ENCODE measurements at regions not wholly inside any gene's neighbourhood (a gene's known extent, or its start where the extent isn't known, plus 50 kb on each side); places are given as distances from the start of the nearest gene placed in this dataset.

- no peak for DNase-seq (ENCODE audit: low spot score)
- H3K9me3 Mint-ChIP-seq (ENCODE audit: low read depth) = peaks cover 18% of the 10 kb centered on the region
- no peaks in the 10 kb centered on the region for H3K27me3 Mint-ChIP-seq (ENCODE audit: low read depth)
- no peak overlapping the region for H3K4me3 Mint-ChIP-seq (ENCODE audit: unreplicated experiment)
- peaks cover 8% of the 10 kb centered on the region for H3K36me3 Mint-ChIP-seq (ENCODE audit: low read depth)
- no peak overlapping the region for H3K27ac Mint-ChIP-seq (ENCODE audit: unreplicated experiment)
- no peaks in the 10 kb centered on the region for H3K4me1 Mint-ChIP-seq (ENCODE audit: low read depth)
- no peak for TF ChIP-seq CTCF (IDR thresholded peaks at IDR 0.05)
Observed at GRCh38 chr10:4176500-4177281, 391.7 kb upstream of the KLF6 start.

- no peaks in the 10 kb centered on the region for H3K4me1 Mint-ChIP-seq (ENCODE audit: low read depth)
- peak; percentile 21 for TF ChIP-seq CTCF (IDR thresholded peaks at IDR 0.05)
- H3K27me3 Mint-ChIP-seq (ENCODE audit: low read depth) = no peaks in the 10 kb centered on the region
- no peak overlapping the region for H3K4me3 Mint-ChIP-seq (ENCODE audit: unreplicated experiment)
- no peak for DNase-seq (ENCODE audit: low spot score)
- no peak overlapping the region for H3K27ac Mint-ChIP-seq (ENCODE audit: unreplicated experiment)
- peaks cover 18% of the 10 kb centered on the region for H3K9me3 Mint-ChIP-seq (ENCODE audit: low read depth)
- H3K36me3 Mint-ChIP-seq (ENCODE audit: low read depth) = peaks cover 6% of the 10 kb centered on the region
Observed at GRCh38 chr10:4174197-4174596, 389.2 kb upstream of the KLF6 start.

- Mint-ChIP-seq H3K27ac (ENCODE audit: unreplicated experiment) (no peak overlapping the region), H3K4me1 (ENCODE audit: low read depth) (no peaks in the 10 kb centered on the region), H3K4me3 (ENCODE audit: unreplicated experiment) (no peak overlapping the region), H3K36me3 (ENCODE audit: low read depth) (peaks cover 8% of the 10 kb centered on the region), H3K27me3 (ENCODE audit: low read depth) (no peaks in the 10 kb centered on the region), H3K9me3 (ENCODE audit: low read depth) (peaks cover 18% of the 10 kb centered on the region)
- TF ChIP-seq CTCF (IDR thresholded peaks at IDR 0.05) = no peak
- DNase-seq (ENCODE audit: low spot score) = no peak
Observed at GRCh38 chr10:4170633-4171314, 385.8 kb upstream of the KLF6 start.

- H3K27me3 Mint-ChIP-seq (ENCODE audit: low read depth) = no peaks in the 10 kb centered on the region
- DNase-seq (ENCODE audit: low spot score) = no peak
- peaks cover 18% of the 10 kb centered on the region for H3K9me3 Mint-ChIP-seq (ENCODE audit: low read depth)
- no peaks in the 10 kb centered on the region for H3K4me1 Mint-ChIP-seq (ENCODE audit: low read depth)
- no peak for TF ChIP-seq CTCF (IDR thresholded peaks at IDR 0.05)
- peaks cover 8% of the 10 kb centered on the region for H3K36me3 Mint-ChIP-seq (ENCODE audit: low read depth)
- no peak overlapping the region for H3K4me3 Mint-ChIP-seq (ENCODE audit: unreplicated experiment)
- no peak overlapping the region for H3K27ac Mint-ChIP-seq (ENCODE audit: unreplicated experiment)
Observed at GRCh38 chr10:4170181-4170580, 385.2 kb upstream of the KLF6 start.

GRCh38 chr10:4169448-4169847, 384.4 kb upstream of the KLF6 start:
- DNase-seq (ENCODE audit: low spot score) = no peak
- Mint-ChIP-seq H3K4me3 (ENCODE audit: unreplicated experiment) (no peak overlapping the region), H3K27ac (ENCODE audit: unreplicated experiment) (no peak overlapping the region), H3K4me1 (ENCODE audit: low read depth) (no peaks in the 10 kb centered on the region), H3K9me3 (ENCODE audit: low read depth) (peaks cover 18% of the 10 kb centered on the region), H3K36me3 (ENCODE audit: low read depth) (peaks cover 8% of the 10 kb centered on the region), H3K27me3 (ENCODE audit: low read depth) (no peaks in the 10 kb centered on the region)
- TF ChIP-seq CTCF (IDR thresholded peaks at IDR 0.05) = no peak

Data from chondrocyte (in vitro differentiated cells).